Activated CD4-positive, CD25-positive, alpha-beta regulatory T cell treated with anti-CD3 and anti-CD28 coated beads, Interleukin-2, amount 50 U/mL, for 24 hours (primary cell): ENCODE measurements at regions not wholly inside any gene's neighbourhood (a gene's known extent, or its start where the extent isn't known, plus 50 kb on each side); places are given as distances from the start of the nearest gene placed in this dataset.
A peak's percentile ranks its signal among the peaks of the same experiment; 100 is the strongest.

ENCODE experiments used
- ATAC-seq, 2 donors: fragments of 150-1000 bp; cut with Tn5 transposase; one replicate each; pipeline ENCODE4 v1.10.0; 2021; ENCODE audit warnings: mild to moderate bottlenecking in 1 of 2, moderate library complexity in 1 of 2

GRCh38 chr1:194293851-194294405 lies 1107.5 kb upstream of the B3GALT2 start:
- no peak for ATAC-seq

- no peak for ATAC-seq
Measured at GRCh38 chr1:194292966-194293365, 1106.6 kb upstream of the B3GALT2 start.

GRCh38 chr1:194289569-194290266 lies 1103.3 kb upstream of the B3GALT2 start:
- ATAC-seq: peak; percentile 92 to 95

GRCh38 chr1:194288238-194288637 lies 1101.8 kb upstream of the B3GALT2 start:
- ATAC-seq: no peak

GRCh38 chr1:194281376-194281775 lies 1095.0 kb upstream of the B3GALT2 start:
- no peak for ATAC-seq

- no peak for ATAC-seq
Measured at GRCh38 chr1:194280463-194280862, 1094.0 kb upstream of the B3GALT2 start.

GRCh38 chr1:194279975-194280374 lies 1093.6 kb upstream of the B3GALT2 start:
- no peak for ATAC-seq

- peak; percentile 70 to 81 for ATAC-seq
Measured at GRCh38 chr1:194277927-194278326, 1091.5 kb upstream of the B3GALT2 start.

GRCh38 chr1:194273660-194274059 lies 1087.2 kb upstream of the B3GALT2 start:
- ATAC-seq: no peak

- no peak for ATAC-seq
Measured at GRCh38 chr1:194268839-194269238, 1082.4 kb upstream of the B3GALT2 start.

- no peak for ATAC-seq
Measured at GRCh38 chr1:194267021-194267420, 1080.6 kb upstream of the B3GALT2 start.

- ATAC-seq: no peak
Measured at GRCh38 chr1:194256010-194256409, 1069.6 kb upstream of the B3GALT2 start.

GRCh38 chr1:194252199-194252598 lies 1065.8 kb upstream of the B3GALT2 start:
- no peak for ATAC-seq

GRCh38 chr1:194241215-194241614 lies 1054.8 kb upstream of the B3GALT2 start:
- no peak for ATAC-seq

GRCh38 chr1:194233069-194233468 lies 1046.7 kb upstream of the B3GALT2 start:
- ATAC-seq: no peak

- no peak for ATAC-seq
Measured at GRCh38 chr1:194230351-194231144, 1044.1 kb upstream of the B3GALT2 start.

GRCh38 chr1:194228427-194228826 lies 1042.0 kb upstream of the B3GALT2 start:
- no peak for ATAC-seq

GRCh38 chr1:194227161-194227560 lies 1040.7 kb upstream of the B3GALT2 start:
- ATAC-seq: no peak

- peak in 1 of 2 donors; percentile 44 for ATAC-seq
Measured at GRCh38 chr1:194225821-194226220, 1039.4 kb upstream of the B3GALT2 start.

- no peak for ATAC-seq
Measured at GRCh38 chr1:194223596-194223995, 1037.2 kb upstream of the B3GALT2 start.

GRCh38 chr1:194215448-194215847 lies 1029.0 kb upstream of the B3GALT2 start:
- ATAC-seq: no peak

GRCh38 chr1:194214735-194215134 lies 1028.3 kb upstream of the B3GALT2 start:
- ATAC-seq: no peak

- ATAC-seq: no peak
Measured at GRCh38 chr1:194209920-194210319, 1023.5 kb upstream of the B3GALT2 start.

GRCh38 chr1:194208674-194209073 lies 1022.3 kb upstream of the B3GALT2 start:
- no peak for ATAC-seq
